Activated CD8-positive, alpha-beta memory T cell treated with anti-CD3 and anti-CD28 coated beads for 4 hours (primary cell): ENCODE measurements at regions not wholly inside any gene's neighbourhood (a gene's known extent, or its start where the extent isn't known, plus 50 kb on each side); places are given as distances from the start of the nearest gene placed in this dataset.

Experiments used
- DNase-seq, 2 donors: peaks; one replicate each; pipeline ENCODE4 v3.0.0-alpha.2; 2020; ENCODE audit warnings: low read depth in 2 of 2

DNA sequence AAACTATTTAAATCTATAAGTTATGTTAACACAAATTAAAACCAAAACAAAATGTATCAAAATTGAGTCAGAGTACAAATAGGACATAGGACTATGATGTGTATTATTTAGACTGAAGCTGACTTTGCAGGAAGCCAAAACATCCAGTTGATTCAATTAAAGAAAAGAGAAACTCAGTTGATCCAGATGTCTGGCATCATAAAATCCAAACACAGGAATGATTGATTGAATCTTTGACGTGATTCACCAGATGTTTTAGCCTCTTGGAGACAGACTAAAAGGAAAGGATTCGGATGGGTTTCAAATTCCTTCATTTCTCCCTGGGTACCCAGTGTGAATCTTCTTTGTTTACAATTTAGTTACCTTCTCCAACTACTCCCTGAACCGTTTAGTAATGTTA, 272.9 kb downstream of the IRS1 start:
- no peak for DNase-seq

DNA sequence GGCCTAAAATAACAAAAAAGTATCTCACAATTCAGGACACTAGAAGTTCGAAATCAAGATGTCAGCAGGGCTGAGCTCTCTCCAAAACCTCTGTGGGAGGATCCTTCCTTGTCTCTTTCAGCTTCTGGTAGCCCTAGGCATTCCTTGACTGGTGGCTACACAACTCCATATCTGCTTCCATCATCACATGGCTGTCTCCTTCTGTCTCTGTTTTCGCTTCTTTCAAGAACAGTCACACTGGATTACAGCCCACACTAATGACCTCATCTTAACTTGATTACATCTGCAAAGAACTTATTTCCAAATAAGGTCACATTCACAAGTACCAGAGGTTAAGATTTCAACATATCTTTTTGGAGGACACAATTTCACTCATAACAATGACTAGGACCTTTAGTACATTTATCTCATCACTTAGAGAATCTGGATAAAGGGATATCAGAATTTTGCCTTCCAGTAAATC, 275.2 kb downstream of the IRS1 start:
- DNase-seq, result no peak

DNA sequence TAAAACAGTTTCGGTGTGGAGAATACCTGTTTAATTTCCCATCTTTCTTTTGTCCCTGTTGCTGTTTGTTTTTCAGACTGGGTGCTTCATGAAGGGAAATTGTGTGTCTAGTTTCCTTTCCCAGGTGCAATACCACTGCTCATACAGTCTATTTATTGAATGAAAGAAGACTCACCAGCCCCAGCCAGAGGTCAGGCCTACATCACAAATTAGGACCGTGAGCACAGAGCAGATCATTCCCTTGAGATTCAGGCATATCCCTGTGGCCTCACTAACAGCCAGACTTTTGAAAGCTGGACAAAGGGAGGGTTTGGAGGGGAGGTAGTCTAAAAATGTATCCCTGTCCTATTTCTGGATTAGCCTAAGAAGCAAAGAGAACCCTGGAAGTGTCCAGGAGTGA, 278.9 kb downstream of the IRS1 start:
- no peak for DNase-seq

GRCh38 chr2:226515344-226516055, 284.1 kb downstream of the IRS1 start:
- no peak for DNase-seq

- DNase-seq, result no peak
Observed at GRCh38 chr2:226514895-226515294, 284.7 kb downstream of the IRS1 start.

GRCh38 chr2:226511311-226511710, 288.3 kb downstream of the IRS1 start:
- DNase-seq, result no peak

DNA sequence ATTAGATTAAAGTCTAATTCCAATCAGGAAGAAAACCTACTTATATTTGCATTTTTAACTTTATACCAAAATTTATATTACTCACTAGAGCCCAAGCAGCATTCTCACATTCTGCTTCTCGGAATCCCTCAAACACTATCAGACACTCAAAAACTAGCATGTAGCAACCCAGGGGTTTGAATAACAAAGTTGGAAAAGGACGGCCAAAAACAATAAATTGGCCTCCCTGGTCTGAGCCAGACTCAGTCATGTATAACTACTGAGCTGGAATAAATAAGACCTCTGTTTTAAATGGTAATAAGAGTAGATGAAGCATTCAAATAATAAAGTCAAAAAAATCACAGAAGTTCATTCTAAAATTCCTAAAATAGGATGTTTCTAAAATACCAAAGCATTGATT, 290.9 kb downstream of the IRS1 start:
- DNase-seq, result no peak

GRCh38 chr2:226508005-226508404, 291.6 kb downstream of the IRS1 start:
- no peak for DNase-seq

DNA sequence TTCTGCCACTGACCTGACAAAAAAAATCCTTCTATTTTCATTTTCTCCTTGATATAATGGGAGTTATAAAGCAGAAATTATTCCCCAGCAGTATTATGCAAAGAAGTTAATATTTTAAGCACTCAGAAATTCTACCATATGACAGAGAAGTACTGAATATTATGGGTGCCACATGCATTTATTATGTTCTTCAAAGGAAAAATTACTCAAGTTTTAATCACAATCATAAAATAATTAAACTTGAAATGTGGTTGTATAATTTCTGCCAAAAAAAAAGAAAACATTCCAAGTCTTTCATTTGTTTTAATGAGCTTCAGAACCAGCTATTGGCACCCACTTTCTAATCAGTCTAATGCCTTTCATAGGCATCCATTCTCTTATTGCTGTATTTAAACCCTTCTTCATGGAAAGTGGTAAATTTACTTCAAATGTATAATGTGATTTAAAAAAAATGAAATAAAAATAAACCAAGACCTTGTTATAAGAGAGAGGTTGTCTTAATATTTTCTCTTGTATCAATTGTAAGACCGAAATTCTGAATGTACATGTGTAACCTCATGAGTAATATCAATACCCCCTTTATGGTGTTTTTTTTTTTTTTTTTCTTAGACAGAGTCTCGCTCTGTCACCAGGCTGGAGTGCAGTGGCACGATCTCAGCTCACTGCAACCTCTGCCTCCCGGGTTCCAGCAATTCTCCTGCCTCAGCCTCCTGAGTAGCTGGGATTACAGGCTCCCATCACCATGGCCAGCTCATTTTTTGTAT, 302.3 kb downstream of the IRS1 start:
- no peak for DNase-seq

DNA sequence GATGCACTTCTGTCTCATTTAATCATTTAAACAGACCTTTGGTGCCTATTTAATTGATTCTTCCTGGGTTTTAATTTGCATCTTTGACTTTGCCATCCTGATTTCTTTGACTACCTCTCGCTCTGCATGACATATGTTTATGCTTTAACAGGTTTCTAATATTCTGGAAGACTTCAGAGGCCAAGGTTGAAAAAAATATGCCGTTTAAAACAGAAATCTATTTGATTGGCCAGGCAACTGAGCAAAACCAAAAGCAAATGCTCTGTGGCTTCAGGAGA, 303.4 kb downstream of the IRS1 start:
- DNase-seq, result no peak

GRCh38 chr2:226495466-226496272, 304.0 kb downstream of the IRS1 start:
- DNase-seq, result no peak

- DNase-seq, result no peak
Observed at GRCh38 chr2:226491112-226491511, 308.5 kb downstream of the IRS1 start.

GRCh38 chr2:226489775-226490541, 309.7 kb downstream of the IRS1 start:
- no peak for DNase-seq

DNA sequence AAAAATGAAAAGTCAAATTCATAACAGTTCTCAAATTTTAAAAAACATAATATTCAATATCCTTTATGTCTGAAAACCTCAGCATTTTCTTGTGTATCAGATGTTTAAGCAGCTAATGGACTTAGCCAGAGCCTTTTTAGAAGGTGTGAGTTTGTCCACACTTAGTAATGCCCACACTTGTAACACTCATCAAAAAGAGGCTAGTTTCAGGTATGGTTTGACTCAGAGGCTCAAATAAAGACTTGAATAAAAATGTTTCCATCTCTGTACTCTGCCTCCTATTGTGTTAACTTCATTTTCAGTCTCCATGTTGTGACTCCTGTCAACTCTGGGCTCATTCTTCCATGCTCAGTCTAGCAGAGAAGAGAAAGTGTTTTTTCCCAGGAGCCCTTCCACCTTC, 311.6 kb downstream of the IRS1 start:
- no peak for DNase-seq

DNA sequence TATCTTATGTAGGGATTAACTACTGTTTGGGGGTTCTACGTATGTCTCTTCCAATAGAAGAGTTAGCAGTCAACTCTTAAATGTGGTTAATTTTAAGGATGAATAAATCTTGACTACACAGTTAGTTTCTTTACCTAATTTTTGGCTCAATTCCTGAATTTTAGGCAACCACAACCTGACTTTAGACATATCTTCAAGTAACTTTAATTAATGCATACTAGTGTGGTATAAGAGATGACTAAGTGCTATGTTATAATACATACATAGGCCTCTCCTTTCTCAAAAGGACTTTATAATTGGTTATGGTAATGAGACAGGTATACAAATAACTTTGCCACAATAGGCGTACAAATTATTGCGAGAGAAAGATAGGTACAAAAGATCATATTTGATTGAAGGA, 312.0 kb downstream of the IRS1 start:
- no peak for DNase-seq

- DNase-seq, result no peak
Observed at GRCh38 chr2:226483745-226484619, 315.6 kb downstream of the IRS1 start.

- DNase-seq, result no peak
Observed at GRCh38 chr2:226483143-226483542, 316.5 kb downstream of the IRS1 start.

GRCh38 chr2:226478109-226478809, 321.4 kb downstream of the IRS1 start:
- no peak for DNase-seq

- DNase-seq, result no peak
Observed at GRCh38 chr2:226477221-226478108, 322.2 kb downstream of the IRS1 start.
